ENCODE measurements at regions not wholly inside any gene's neighbourhood (a gene's known extent, or its start where the extent isn't known, plus 50 kb on each side); places are given as distances from the start of the nearest gene placed in this dataset.
A peak's percentile ranks its signal among the peaks of the same experiment; 100 is the strongest.

GRCh38 chr6:8279041-8279805, 156.1 kb downstream of the SLC35B3 start:
- H3K36me3 ChIP-seq (ENCODE audit: control insufficient read depth in 4 of 4, insufficient read depth in 4 of 4, low read length in 4 of 4): no peaks in the 10 kb centered on the region
- DNase-seq (no peak), ATAC-seq (ENCODE audit: insufficient read depth, low FRiP score) (no peak)
- H3K9me3 ChIP-seq (ENCODE audit: control insufficient read depth in 4 of 4, insufficient read depth in 3 of 4, low read length in 3 of 4): peaks cover 0 to 1% (median 0%) of the 10 kb centered on the region in 4 donors
- no peak overlapping the region for H3K27ac ChIP-seq (ENCODE audit: low read depth in 1 of 2, low read length in 1 of 2)
- no peak overlapping the region for H3K4me3 ChIP-seq
- H3K4me1 ChIP-seq (ENCODE audit: control insufficient read depth in 5 of 5, insufficient read depth in 5 of 5, low read length in 5 of 5): no peaks in the 10 kb centered on the region
- WGBS, 2 donors: 78 to 84% methylated on average over 15 of the region's 15 CpGs
- TF ChIP-seq, protein P1, sequence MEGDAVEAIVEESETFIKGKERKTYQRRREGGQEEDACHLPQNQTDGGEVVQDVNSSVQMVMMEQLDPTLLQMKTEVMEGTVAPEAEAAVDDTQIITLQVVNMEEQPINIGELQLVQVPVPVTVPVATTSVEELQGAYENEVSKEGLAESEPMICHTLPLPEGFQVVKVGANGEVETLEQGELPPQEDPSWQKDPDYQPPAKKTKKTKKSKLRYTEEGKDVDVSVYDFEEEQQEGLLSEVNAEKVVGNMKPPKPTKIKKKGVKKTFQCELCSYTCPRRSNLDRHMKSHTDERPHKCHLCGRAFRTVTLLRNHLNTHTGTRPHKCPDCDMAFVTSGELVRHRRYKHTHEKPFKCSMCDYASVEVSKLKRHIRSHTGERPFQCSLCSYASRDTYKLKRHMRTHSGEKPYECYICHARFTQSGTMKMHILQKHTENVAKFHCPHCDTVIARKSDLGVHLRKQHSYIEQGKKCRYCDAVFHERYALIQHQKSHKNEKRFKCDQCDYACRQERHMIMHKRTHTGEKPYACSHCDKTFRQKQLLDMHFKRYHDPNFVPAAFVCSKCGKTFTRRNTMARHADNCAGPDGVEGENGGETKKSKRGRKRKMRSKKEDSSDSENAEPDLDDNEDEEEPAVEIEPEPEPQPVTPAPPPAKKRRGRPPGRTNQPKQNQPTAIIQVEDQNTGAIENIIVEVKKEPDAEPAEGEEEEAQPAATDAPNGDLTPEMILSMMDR (IDR thresholded peaks at IDR 0.05; ENCODE audit: control extremely low read depth, extremely low read depth): no peak
- H3K9ac ChIP-seq (ENCODE audit: insufficient read depth in 1 of 2, low read length in 2 of 2): no peak overlapping the region
- no peaks in the 10 kb centered on the region for H3K27me3 ChIP-seq (ENCODE audit: control insufficient read depth in 3 of 3, insufficient read depth in 3 of 3, low read length in 2 of 3)

GRCh38 chr6:8278562-8278961, 156.8 kb downstream of the SLC35B3 start:
- TF ChIP-seq, protein P1 (IDR thresholded peaks at IDR 0.05; ENCODE audit: control extremely low read depth, extremely low read depth): no peak
- no peak for ATAC-seq (ENCODE audit: insufficient read depth, low FRiP score)
- Histone ChIP-seq H3K9ac (ENCODE audit: insufficient read depth in 1 of 2, low read length in 2 of 2) (no peak overlapping the region), H3K27me3 (ENCODE audit: control insufficient read depth in 3 of 3, insufficient read depth in 3 of 3, low read length in 2 of 3) (no peaks in the 10 kb centered on the region), H3K36me3 (ENCODE audit: control insufficient read depth in 4 of 4, insufficient read depth in 4 of 4, low read length in 4 of 4) (no peaks in the 10 kb centered on the region), H3K4me1 (ENCODE audit: control insufficient read depth in 5 of 5, insufficient read depth in 5 of 5, low read length in 5 of 5) (no peaks in the 10 kb centered on the region), H3K27ac (ENCODE audit: low read depth in 1 of 2, low read length in 1 of 2) (no peak overlapping the region), H3K9me3 (ENCODE audit: control insufficient read depth in 4 of 4, insufficient read depth in 3 of 4, low read length in 3 of 4) (peaks cover 0 to 1% (median 0%) of the 10 kb centered on the region in 4 donors), H3K4me3 (no peak overlapping the region)
- WGBS, 2 donors: 84 to 87% methylated on average over 8 of the region's 8 CpGs
- no peak for DNase-seq

GRCh38 chr6:8277769-8278168, 157.6 kb downstream of the SLC35B3 start:
- H3K36me3 ChIP-seq (ENCODE audit: control insufficient read depth in 4 of 4, insufficient read depth in 4 of 4, low read length in 4 of 4): no peaks in the 10 kb centered on the region
- ATAC-seq (ENCODE audit: insufficient read depth, low FRiP score) (no peak), DNase-seq (peak in 1 of 3 donors; percentile 4)
- no peaks in the 10 kb centered on the region for H3K4me1 ChIP-seq (ENCODE audit: control insufficient read depth in 5 of 5, insufficient read depth in 5 of 5, low read length in 5 of 5)
- H3K27me3 ChIP-seq (ENCODE audit: control insufficient read depth in 3 of 3, insufficient read depth in 3 of 3, low read length in 2 of 3): no peaks in the 10 kb centered on the region
- no peak overlapping the region for H3K4me3 ChIP-seq
- TF ChIP-seq, protein P1 (IDR thresholded peaks at IDR 0.05; ENCODE audit: control extremely low read depth, extremely low read depth): no peak
- no peak overlapping the region for H3K27ac ChIP-seq (ENCODE audit: low read depth in 1 of 2, low read length in 1 of 2)
- WGBS, 2 donors: 33 to 34% methylated on average over 7 of the region's 7 CpGs
- H3K9me3 ChIP-seq (ENCODE audit: control insufficient read depth in 4 of 4, insufficient read depth in 3 of 4, low read length in 3 of 4): peaks cover 0 to 1% (median 0%) of the 10 kb centered on the region in 4 donors
- H3K9ac ChIP-seq (ENCODE audit: insufficient read depth in 1 of 2, low read length in 2 of 2): no peak overlapping the region

Data from lung (tissue), 11 donors.